ENCODE measurements at regions not wholly inside any gene's neighbourhood (a gene's known extent, or its start where the extent isn't known, plus 50 kb on each side); places are given as distances from the start of the nearest gene placed in this dataset.

- TF ChIP-seq POLR2A (IDR thresholded peaks at IDR 0.05) = no peak
- TF ChIP-seq CTCF (IDR thresholded peaks at IDR 0.05 in 8 of 11, conservative IDR thresholded peaks at IDR 0.05 in 3 of 11) = no peak
Observed at GRCh38 chr15:98231696-98232440, 271.4 kb downstream of the ARRDC4 start.

All from spleen (tissue), 7 donors.